Heart left ventricle (tissue), 16 donors: ENCODE measurements at regions not wholly inside any gene's neighbourhood (a gene's known extent, or its start where the extent isn't known, plus 50 kb on each side); places are given as distances from the start of the nearest gene placed in this dataset.

ENCODE experiments used
- ATAC-seq, 4 donors: fragments of 200-7000 bp; cut with Tn5 transposase; one replicate each; pipeline ENCODE4 v1.9.1; 2020 to 2022; ENCODE audit warnings: moderate library complexity in 4 of 4, mild to moderate bottlenecking in 3 of 4, moderate number of reproducible peaks in 1 of 4
- DNase-seq, 5 donors: peaks; one replicate each; pipeline ENCODE4 v3.0.0-alpha.2; 2020
- H3K27ac ChIP-seq, 12 donors: fragments of 200-600 bp; sonication (generic) in 4 of 12; one replicate each; pipeline versions ENCODE4 v1.5.0 to v1.8.0; 2016 to 2022; ENCODE audit warnings: mild to moderate bottlenecking in 2 of 12
- H3K27me3 ChIP-seq, 9 donors: fragments of 200-600 bp; sonication (generic) in 2 of 9; one replicate each; pipeline versions ENCODE4 v1.5.1 to v1.8.0; 2016 to 2022; ENCODE audit warnings: mild to moderate bottlenecking in 3 of 9
- H3K36me3 ChIP-seq, 9 donors: fragments of 200-600 bp; sonication (generic) in 2 of 9; one replicate each; pipeline versions ENCODE4 v1.5.0 to v1.8.0; 2018 to 2022; ENCODE audit warnings: mild to moderate bottlenecking in 2 of 9
- H3K4me1 ChIP-seq, 12 donors: fragments of 200-600 bp; sonication (generic) in 4 of 12; one replicate each; pipeline versions ENCODE4 v1.5.0 to v1.8.0; 2016 to 2022; ENCODE audit warnings: mild to moderate bottlenecking in 3 of 12
- H3K4me3 ChIP-seq, 12 donors: fragments of 200-600 bp; sonication (generic) in 4 of 12; one replicate each; pipeline versions ENCODE4 v1.5.0 to v1.8.0; 2017 to 2022; ENCODE audit warnings: mild to moderate bottlenecking in 9 of 12, moderate library complexity in 4 of 12
- H3K9me3 ChIP-seq, 12 donors: fragments of 200-600 bp; sonication (generic) in 4 of 12; one replicate each; pipeline versions ENCODE4 v1.5.0 to v1.8.0; 2016 to 2022; ENCODE audit warnings: mild to moderate bottlenecking in 1 of 12
- CTCF ChIP-seq, 12 donors: fragments of 200-600 bp; sonication (generic) in 4 of 12; IDR thresholded peaks; one replicate each; pipeline versions ENCODE4 v1.5.0 to v1.8.0; 2018 to 2022; ENCODE audit warnings: antibody characterized with exemption in 12 of 12, mild to moderate bottlenecking in 5 of 12
- POLR2A ChIP-seq, 2 donors: fragments of 450-650 bp; IDR thresholded peaks; one replicate each; pipeline ENCODE4 v1.6.1; 2017; ENCODE audit warnings: antibody characterized with exemption in 2 of 2, mild to moderate bottlenecking in 2 of 2, moderate library complexity in 2 of 2
- WGBS, 4 donors: extraction: QIAGEN DNeasy Blood & Tissue Kit in 2 of 4; methylation state at CpG; one replicate each; pipeline versions ENCODE4 v1.1.5 to v1.1.7; 2013 to 2018; 5-methylcytosine and 5-hydroxymethylcytosine counted together
- intact Hi-C, 10 donors: fragments of 100-400 bp; cut with DNase I; formaldehyde crosslinking; loops; one replicate each; pipeline versions ENCODE4 v1.11.1 to v1.14.2; 2022
- donor health status: ischemic (EF 13 %, LVEDD 7.1; RV severe dilation, severe dysfunction).
- donor health status: healthy with polysubstance abuse.
- donor health status: DM: no; HTN: yes; CAD: no.
- donor health status: DM: no; HTN: no; CAD: no.
- donor health status: ischemic (EF 25% LVEDD 6.9; RV normal size, moderate dysfunction).
- donor health status: ischemic (EF 25% LVEDD 5.7; RV mildly dilated, moderate dysfunction).
- donor health status: healthy.
- donor health status: DM: yes; HTN: yes; CAD: no.
- donor health status: ischemic (EF 35%, LVEDD 5.7; RV mildly dilated, moderate dysfunction).
- donor health status: nonischemic (EF 11% LVEDD 7.7; RV severe dilation, severe dysfunction).
- donor health status: DM: yes; HTN: yes; CAD: no.
- donor health status: PGD.
- donor health status: ischemic (EF 29% LVEDD 5.4; RV normal size, mild dysfunction).
- donor health status: nonischemic (EF 23%, LVEDD 6.1; RV moderate dilation, normal function).

- Histone ChIP-seq H3K36me3 (no peaks in the 10 kb centered on the region), H3K4me1 (peaks cover 0 to 33% (median 4%) of the 10 kb centered on the region in 12 donors), H3K4me3 (no peak overlapping the region), H3K27ac (no peak overlapping the region), H3K9me3 (peaks cover 0 to 6% (median 0%) of the 10 kb centered on the region in 12 donors), H3K27me3 (no peaks in the 10 kb centered on the region)
- WGBS, 4 donors: 83 to 95% (median 91%) methylated on average over 2 of the region's 2 CpGs
- TF ChIP-seq POLR2A (IDR thresholded peaks at IDR 0.05) (no peak), CTCF (IDR thresholded peaks at IDR 0.05) (no peak)
- ATAC-seq (no peak), DNase-seq (no peak)
- intact Hi-C loops: loop anchor here in 1 of 10 donors (10.0 kb wide), 1 partner anchor 60 kb away; no protein-coding TSS in a partner anchor
These were observed 114.2 kb downstream of the TES start for GRCh38 chr7:116324582-116324981.

- H3K27ac ChIP-seq: no peak overlapping the region
- H3K9me3 ChIP-seq: peaks cover 0 to under 1% (median 0%) of the 10 kb centered on the region in 12 donors
- no peak for ATAC-seq
- no peak for DNase-seq
- WGBS, 4 donors: 77 to 92% (median 89%) methylated on average over 3 of the region's 3 CpGs
- H3K27me3 ChIP-seq: no peaks in the 10 kb centered on the region
- no peaks in the 10 kb centered on the region for H3K36me3 ChIP-seq
- TF ChIP-seq CTCF (IDR thresholded peaks at IDR 0.05) (no peak), POLR2A (IDR thresholded peaks at IDR 0.05) (no peak)
- H3K4me3 ChIP-seq: no peak overlapping the region
- intact Hi-C loops: loop anchor here in 1 of 10 donors (10.0 kb wide), 1 partner anchor 61 kb away; no protein-coding TSS in a partner anchor
- H3K4me1 ChIP-seq: peaks cover 0 to 42% (median 13%) of the 10 kb centered on the region in 12 donors
These were observed 115.2 kb downstream of the TES start for GRCh38 chr7:116325517-116325916.

- Histone ChIP-seq H3K27ac (peak overlapping the region in 1 of 12 donors; percentile 10), H3K4me3 (no peak overlapping the region), H3K36me3 (no peaks in the 10 kb centered on the region), H3K27me3 (no peaks in the 10 kb centered on the region), H3K9me3 (peaks cover 0 to 5% (median 0%) of the 10 kb centered on the region in 12 donors), H3K4me1 (peaks cover 0 to 52% (median 16%) of the 10 kb centered on the region in 12 donors)
- ATAC-seq: no peak
- TF ChIP-seq POLR2A (IDR thresholded peaks at IDR 0.05): no peak
- no peak for TF ChIP-seq CTCF (IDR thresholded peaks at IDR 0.05)
- intact Hi-C loops: loop anchor here in 1 of 10 donors (10.0 kb wide), 1 partner anchor 62 kb away; no protein-coding TSS in a partner anchor
- no peak for DNase-seq
- 97 to 98% (median 98%) methylated on average over 4 of the region's 4 CpGs for WGBS, 4 donors
These were observed 116.8 kb downstream of the TES start for GRCh38 chr7:116327135-116327534.

- 79 to 88% (median 83%) methylated on average over 7 of the region's 7 CpGs for WGBS, 4 donors
- no peak for DNase-seq
- H3K27ac ChIP-seq: peak overlapping the region in 4 of 12 donors; percentile 3 to 59 (median 20)
- TF ChIP-seq POLR2A (IDR thresholded peaks at IDR 0.05): no peak
- TF ChIP-seq CTCF (IDR thresholded peaks at IDR 0.05): no peak
- peaks cover 0 to 6% (median 0%) of the 10 kb centered on the region in 12 donors for H3K9me3 ChIP-seq
- no peak for ATAC-seq
- peaks cover 0 to 49% (median 16%) of the 10 kb centered on the region in 12 donors for H3K4me1 ChIP-seq
- no peak overlapping the region for H3K4me3 ChIP-seq
- H3K36me3 ChIP-seq: no peaks in the 10 kb centered on the region
- intact Hi-C loops: loop anchor here in 1 of 10 donors (10.0 kb wide), 1 partner anchor 63 kb away; no protein-coding TSS in a partner anchor
- no peaks in the 10 kb centered on the region for H3K27me3 ChIP-seq
These were observed 117.4 kb downstream of the TES start for GRCh38 chr7:116327752-116328151.
